ENCODE measurements at regions not wholly inside any gene's neighbourhood (a gene's known extent, or its start where the extent isn't known, plus 50 kb on each side); places are given as distances from the start of the nearest gene placed in this dataset.
"Not testable (repeated sequence)": the region's sequence is repeated elsewhere in the genome, so short reads cannot be mapped to it uniquely, and the experiment has no call there.

GRCh38 chr13:80501556-80501955, 160.6 kb upstream of the SPRY2 start:
- no peak for DNase-seq

GRCh38 chr13:80499536-80500290, 158.8 kb upstream of the SPRY2 start:
- DNase-seq = no peak

- DNase-seq = no peak
Measured at GRCh38 chr13:80498433-80498832, 157.5 kb upstream of the SPRY2 start.

GRCh38 chr13:80497978-80498377, 157.1 kb upstream of the SPRY2 start:
- DNase-seq = no peak

- DNase-seq = no peak
Measured at GRCh38 chr13:80497439-80497838, 156.5 kb upstream of the SPRY2 start.

DNA sequence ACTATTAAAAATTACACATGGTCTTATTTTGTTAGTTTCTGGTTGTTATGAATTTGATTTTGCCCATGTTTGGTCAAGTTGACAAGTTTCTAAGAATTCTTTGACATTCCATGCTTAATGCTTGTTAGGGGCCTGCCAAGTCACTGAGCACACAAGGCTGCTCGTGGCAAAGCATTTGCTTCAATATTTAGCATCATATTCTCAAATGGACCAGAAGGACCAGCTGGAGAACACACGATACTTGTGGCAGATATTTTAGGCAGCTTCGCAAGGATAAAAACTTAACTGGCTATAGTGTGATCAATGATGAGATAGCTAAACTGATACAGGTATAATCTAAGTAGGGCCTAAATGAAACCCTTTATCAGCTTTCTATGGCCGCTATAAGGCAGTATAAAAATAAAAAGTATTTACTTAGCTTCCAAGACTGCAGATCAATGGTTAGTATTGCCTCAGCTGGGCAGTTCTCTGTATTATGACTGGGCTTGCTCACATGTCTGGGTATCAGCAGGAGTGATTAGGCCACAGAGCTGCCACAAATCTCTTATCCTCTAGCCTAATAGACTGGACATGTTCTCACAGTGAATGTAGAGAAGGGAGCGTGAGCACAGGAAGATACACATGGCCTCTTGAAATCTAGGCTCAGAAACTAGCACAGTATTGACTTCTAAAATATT, 155.9 kb upstream of the SPRY2 start:
- no peak for DNase-seq

GRCh38 chr13:80490491-80490943, 149.6 kb upstream of the SPRY2 start:
- DNase-seq = not testable (repeated sequence)

GRCh38 chr13:80486402-80486801, 145.5 kb upstream of the SPRY2 start:
- DNase-seq = no peak

- no peak for DNase-seq
Measured at GRCh38 chr13:80483157-80483556, 142.2 kb upstream of the SPRY2 start.

GRCh38 chr13:80481588-80481987, 140.7 kb upstream of the SPRY2 start:
- no peak for DNase-seq

DNA sequence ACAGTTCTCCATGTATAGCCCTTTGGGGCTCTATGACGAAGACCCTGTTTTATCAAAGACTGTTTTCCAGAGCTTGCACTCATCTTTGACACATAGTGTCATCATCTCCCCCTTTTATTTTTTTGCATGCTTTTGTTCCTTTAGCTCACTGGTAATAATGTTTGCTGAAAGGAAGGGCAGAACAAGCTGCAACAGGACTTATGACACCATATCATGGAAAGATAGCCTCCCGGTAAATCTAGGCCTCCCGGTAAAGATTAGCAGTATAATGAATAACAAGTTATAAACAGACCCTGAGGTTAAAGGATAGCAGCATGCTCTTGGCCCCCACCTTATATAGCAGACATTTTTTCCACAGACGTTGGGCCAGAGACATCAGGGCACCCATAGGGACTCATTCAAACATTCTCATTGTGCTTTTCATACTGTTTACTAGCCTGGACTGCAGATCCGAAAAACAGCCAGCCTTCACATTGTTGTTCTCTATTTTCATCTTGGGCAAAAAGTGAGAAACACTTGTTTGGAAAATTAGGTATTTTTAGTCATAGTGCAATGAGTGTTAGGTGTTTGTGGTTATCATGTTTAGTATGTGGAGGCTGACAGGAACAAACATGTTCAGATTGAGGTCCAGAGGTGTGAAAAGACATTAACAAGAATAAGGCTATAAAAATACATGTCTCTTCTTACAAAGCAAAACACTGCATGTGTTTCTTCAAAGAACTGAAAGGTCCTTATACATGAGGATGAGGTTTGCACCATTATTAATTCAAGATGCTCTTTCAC, 136.9 kb upstream of the SPRY2 start:
- DNase-seq = no peak

GRCh38 chr13:80476953-80477352, 136.0 kb upstream of the SPRY2 start:
- DNase-seq = no peak

DNA sequence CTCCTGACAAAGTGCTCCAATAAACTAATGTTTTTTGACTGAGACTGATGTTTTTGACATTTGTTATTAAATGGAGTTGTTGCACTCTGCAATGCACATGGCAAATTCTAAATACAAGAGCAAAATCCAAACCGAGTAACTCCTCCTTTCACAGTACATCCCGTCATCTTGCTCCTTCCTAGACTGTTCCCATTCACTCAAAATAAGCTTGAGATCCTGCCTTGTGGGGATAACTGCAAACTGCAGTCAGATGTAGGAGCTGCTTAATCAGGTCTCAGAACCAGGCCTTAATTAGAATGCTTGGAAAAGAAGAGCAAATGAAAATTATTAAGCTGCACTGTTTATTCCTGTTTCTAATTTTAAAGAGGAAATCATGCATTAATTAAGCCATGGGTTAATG, 134.8 kb upstream of the SPRY2 start:
- DNase-seq = no peak

GRCh38 chr13:80473695-80474094, 132.8 kb upstream of the SPRY2 start:
- no peak for DNase-seq

GRCh38 chr13:80469853-80470381, 129.0 kb upstream of the SPRY2 start:
- peak; percentile 80 to 89 for DNase-seq

DNA sequence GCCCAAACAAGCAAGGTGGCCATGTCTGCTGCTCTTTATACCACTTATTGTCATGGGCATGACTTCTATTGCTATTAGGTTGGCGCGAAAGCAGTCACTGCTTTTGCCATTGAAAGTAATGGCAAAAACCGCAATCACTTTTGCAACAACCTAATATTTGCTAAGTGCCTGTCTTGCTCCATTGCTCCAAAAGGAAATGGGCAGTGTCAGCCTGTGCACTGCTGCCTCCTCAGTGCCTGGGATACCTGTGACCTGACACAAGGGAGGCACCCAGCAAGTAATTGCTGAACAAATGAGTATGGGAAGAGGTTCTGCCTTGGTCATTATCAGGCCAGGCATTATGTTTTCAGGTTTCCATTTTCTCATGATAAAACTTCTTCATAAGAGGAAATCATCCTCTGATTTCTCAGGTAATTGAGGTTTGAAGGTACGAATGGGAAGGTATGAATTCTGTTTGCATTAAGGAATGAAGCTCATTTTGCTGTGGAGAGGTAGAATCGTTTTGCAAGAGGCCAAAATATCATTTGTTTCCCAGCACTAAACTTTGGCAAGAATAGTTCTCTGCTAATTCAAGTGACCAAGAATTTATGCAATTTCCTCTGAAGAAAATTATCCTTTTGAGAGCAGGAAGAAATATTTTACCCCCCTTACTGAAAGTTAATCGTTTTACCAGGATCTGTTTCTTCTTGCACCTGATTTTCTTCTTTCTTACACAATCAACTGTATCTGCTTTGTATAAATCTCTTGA, 128.4 kb upstream of the SPRY2 start:
- peak; percentile 85 to 89 for DNase-seq

- DNase-seq = no peak
Measured at GRCh38 chr13:80465321-80465720, 124.4 kb upstream of the SPRY2 start.

GRCh38 chr13:80463673-80464352, 122.9 kb upstream of the SPRY2 start:
- no peak for DNase-seq

GRCh38 chr13:80462567-80462966, 121.6 kb upstream of the SPRY2 start:
- no peak for DNase-seq

GRCh38 chr13:80462037-80462436, 121.1 kb upstream of the SPRY2 start:
- no peak for DNase-seq

- no peak for DNase-seq
Measured at GRCh38 chr13:80458543-80458942, 117.6 kb upstream of the SPRY2 start.

DNA sequence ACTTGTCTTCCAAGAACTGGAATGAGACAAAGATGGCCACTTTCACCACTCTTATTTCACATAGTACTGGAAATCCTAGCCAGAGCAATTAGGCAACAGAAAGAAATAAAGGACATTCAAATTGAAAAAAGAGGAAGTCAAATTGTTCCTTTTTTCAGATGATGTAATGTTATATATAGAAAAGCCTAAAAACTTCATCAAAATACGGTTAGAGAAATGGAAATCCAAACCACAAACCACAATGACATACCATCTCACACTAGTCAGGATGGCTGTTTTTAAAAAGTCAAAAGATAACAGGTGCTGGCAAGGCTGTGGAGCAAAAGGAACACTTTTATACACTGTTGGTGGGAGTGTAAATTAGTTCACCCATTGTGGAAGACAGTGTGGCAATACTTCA, 113.3 kb upstream of the SPRY2 start:
- peak; percentile 99 to 100 for DNase-seq

Data from AML-193 (cell line).